LHCN-M2 (cell line): ENCODE measurements at regions not wholly inside any gene's neighbourhood (a gene's known extent, or its start where the extent isn't known, plus 50 kb on each side); places are given as distances from the start of the nearest gene placed in this dataset.
"Not testable (repeated sequence)": the region's sequence is repeated elsewhere in the genome, so short reads cannot be mapped to it uniquely, and the experiment has no call there.

Source experiments
- DNase-seq: peaks from one replicate; pipeline ENCODE4 v3.0.0-alpha.2; 2012; ENCODE audit warnings: low read depth

- no peak for DNase-seq
Measured at GRCh38 chr5:91449083-91449482, 66.0 kb upstream of the ARRDC3 start.

DNA sequence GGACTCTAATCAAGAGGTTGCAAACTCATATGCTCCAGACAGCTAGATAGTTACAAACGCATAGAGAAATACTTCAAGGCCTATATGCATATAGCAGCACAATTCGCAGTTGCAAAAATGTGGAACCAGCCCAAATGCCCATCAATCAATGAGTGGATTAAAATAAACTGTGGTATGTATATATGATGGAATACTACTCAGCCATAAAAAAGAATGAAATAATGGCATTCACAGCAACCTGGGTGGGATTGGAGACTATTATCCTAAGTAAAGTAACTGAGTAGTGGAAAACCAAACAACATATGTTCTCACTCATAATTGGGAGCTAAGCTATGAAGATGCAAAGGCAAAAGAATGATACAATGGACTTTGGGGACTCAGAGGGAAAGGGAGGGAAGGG, 65.0 kb upstream of the ARRDC3 start:
- not testable (repeated sequence) for DNase-seq

DNA sequence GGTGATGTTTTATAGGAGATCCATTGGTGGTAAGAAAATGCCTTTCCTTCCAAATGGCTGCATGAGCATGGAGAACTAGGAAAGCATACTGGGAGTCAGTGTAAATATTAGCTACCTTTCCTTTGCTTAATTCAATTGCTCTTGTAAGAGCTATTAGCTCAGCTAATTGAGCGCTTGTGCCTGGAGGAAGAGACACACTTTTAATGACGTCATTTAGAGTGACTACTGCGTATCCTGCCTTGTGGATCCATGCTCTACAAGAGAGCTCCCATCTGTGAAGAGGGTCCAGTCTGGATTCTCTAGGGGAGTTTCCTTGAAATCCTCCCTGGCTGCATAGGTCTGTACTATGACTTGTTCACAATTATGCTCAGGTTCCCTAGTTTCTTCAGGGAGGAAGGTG, 63.8 kb upstream of the ARRDC3 start:
- DNase-seq = not testable (repeated sequence)

DNA sequence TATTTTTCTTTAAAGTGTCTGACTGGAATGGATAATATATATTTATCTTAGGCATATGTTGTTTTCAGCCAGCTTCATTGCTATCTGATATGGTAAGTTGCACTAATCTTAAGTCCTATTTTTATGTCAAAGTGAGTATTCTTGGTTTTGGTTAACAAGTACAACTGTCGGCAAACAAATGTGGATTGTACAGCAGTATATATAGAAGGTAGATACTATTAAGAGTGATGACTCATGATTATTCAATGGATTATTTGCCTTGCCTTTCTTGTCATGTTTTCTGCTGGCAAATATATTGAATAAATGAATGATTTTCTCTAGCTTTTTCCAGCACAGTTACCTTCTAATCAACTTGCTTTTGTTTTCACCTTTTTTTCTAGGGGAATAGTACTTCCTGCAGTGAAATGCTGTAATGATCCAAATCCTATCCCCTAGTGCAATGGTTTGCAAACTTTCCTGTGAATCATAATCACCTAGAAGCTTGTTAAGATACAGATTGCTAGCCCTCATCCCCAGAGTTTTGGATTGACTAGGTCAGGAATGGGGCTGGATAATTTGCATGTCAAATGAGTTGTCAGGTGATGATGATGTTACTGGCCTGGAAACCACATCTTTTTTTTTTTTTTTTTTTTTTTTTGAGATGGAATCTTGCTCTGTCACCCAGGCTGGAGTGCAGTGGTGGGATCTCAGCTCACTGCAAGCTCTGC, 60.8 kb upstream of the ARRDC3 start:
- peak; percentile 18 for DNase-seq

- DNase-seq = peak; percentile 82
Measured at GRCh38 chr5:91443023-91443422, 59.9 kb upstream of the ARRDC3 start.

DNA sequence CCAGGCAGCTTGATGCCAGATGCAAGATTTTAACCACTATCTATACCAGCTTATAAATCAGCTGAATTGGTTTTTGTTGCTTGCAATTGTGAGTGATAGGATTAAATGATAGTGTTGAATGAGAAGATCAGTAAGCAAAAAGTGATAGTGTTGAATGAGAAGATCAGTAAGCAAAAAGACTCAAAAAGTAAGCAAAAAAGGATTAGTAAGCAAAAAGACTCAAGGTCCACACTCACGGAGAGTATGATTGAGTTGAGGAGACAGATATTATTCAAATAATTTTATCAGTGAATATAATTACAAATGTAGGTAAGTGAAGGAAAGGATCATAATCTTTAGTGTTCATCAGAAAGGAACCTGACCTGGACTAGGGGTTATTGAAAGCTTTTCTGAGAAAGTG, 58.0 kb upstream of the ARRDC3 start:
- DNase-seq = no peak

DNA sequence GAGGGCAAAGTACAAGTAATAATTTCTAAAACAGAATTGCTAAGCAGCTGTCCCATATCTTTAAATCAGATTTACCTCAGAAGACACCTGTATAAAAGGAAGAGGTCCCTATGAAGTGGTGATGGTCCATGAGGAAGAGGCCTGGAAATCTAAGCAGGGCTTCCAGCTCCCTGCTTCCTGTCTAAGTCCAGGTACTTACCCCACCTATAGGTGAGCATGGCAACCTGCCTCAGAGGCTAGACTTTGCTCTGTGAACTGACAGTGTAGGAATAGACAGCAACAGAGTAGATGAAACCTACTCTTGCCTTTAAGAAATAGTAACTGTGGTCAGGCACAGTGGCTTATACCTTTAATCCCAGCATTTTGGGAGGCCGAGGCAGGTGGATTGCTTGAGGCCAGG, 55.8 kb upstream of the ARRDC3 start:
- no peak for DNase-seq

GRCh38 chr5:91436241-91436640, 53.1 kb upstream of the ARRDC3 start:
- DNase-seq = no peak

DNA sequence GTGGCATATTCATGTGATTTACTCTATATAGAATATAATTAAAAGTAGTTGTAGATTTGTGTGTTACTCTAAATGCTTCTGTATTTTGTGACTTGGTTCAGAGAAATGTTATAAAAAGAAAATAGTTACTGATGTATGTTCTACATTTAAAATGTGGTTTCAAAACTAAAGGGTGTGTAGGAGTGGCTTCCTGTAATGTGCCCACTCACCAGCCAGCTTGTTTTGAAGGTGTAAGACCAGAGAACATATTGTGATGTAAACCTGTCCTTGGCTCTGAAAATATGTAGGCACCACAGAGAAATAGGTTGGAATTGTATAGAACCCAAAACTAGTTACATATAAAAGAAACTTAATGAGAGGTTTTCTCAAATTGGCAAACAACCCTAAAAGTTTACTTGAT, 51.2 kb upstream of the ARRDC3 start:
- DNase-seq = no peak

DNA sequence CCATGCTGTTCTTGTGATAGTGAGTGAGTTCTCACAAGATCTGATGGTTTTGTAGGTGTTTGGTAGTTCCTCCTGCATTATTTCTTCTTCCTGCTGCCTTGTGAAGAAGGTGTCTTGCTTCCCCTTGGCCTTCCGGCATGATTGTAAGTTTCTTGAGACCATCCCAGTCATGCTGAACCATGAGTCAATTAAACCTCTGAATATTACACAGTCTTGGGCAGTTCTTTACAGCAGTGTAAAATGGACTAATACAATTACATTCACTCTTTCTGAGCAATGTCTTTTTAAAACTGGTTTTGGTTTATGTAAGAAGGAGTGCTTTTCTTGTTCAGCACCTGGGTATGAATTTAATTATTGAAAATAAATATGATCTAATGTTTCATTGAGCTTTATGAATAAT, 50.7 kb upstream of the ARRDC3 start:
- no peak for DNase-seq
